ENCODE measurements at regions not wholly inside any gene's neighbourhood (a gene's known extent, or its start where the extent isn't known, plus 50 kb on each side); places are given as distances from the start of the nearest gene placed in this dataset.
"Not testable (repeated sequence)": the region's sequence is repeated elsewhere in the genome, so short reads cannot be mapped to it uniquely, and the experiment has no call there.

GRCh38 chr10:33655921-33656320 lies 321.5 kb upstream of the NRP1 start:
- DNase-seq (ENCODE audit: low read depth): no peak

GRCh38 chr10:33655165-33655815 lies 320.8 kb upstream of the NRP1 start:
- no peak for DNase-seq (ENCODE audit: low read depth)

- peak; percentile 75 for DNase-seq (ENCODE audit: low read depth)
Measured at GRCh38 chr10:33653584-33654367, 319.3 kb upstream of the NRP1 start.

- no peak for DNase-seq (ENCODE audit: low read depth)
Measured at GRCh38 chr10:33652870-33653269, 318.4 kb upstream of the NRP1 start.

- DNase-seq (ENCODE audit: low read depth): not testable (repeated sequence)
Measured at GRCh38 chr10:33650131-33650530, 315.7 kb upstream of the NRP1 start.

GRCh38 chr10:33643042-33643441 lies 308.6 kb upstream of the NRP1 start:
- DNase-seq (ENCODE audit: low read depth): no peak

GRCh38 chr10:33638891-33639290 lies 304.4 kb upstream of the NRP1 start:
- DNase-seq (ENCODE audit: low read depth): no peak

- DNase-seq (ENCODE audit: low read depth): no peak
Measured at GRCh38 chr10:33638374-33638773, 303.9 kb upstream of the NRP1 start.

GRCh38 chr10:33635967-33636515 lies 301.6 kb upstream of the NRP1 start:
- DNase-seq (ENCODE audit: low read depth): no peak

- no peak for DNase-seq (ENCODE audit: low read depth)
Measured at GRCh38 chr10:33632432-33632831, 298.0 kb upstream of the NRP1 start.

GRCh38 chr10:33631991-33632390 lies 297.5 kb upstream of the NRP1 start:
- DNase-seq (ENCODE audit: low read depth): no peak

- no peak for DNase-seq (ENCODE audit: low read depth)
Measured at GRCh38 chr10:33630761-33631160, 296.3 kb upstream of the NRP1 start.

GRCh38 chr10:33627611-33628010 lies 293.1 kb upstream of the NRP1 start:
- no peak for DNase-seq (ENCODE audit: low read depth)

GRCh38 chr10:33626798-33627466 lies 292.5 kb upstream of the NRP1 start:
- DNase-seq (ENCODE audit: low read depth): no peak

- no peak for DNase-seq (ENCODE audit: low read depth)
Measured at GRCh38 chr10:33623669-33624068, 289.2 kb upstream of the NRP1 start.

GRCh38 chr10:33621101-33621500 lies 286.6 kb upstream of the NRP1 start:
- DNase-seq (ENCODE audit: low read depth): no peak

- no peak for DNase-seq (ENCODE audit: low read depth)
Measured at GRCh38 chr10:33618196-33618595, 283.7 kb upstream of the NRP1 start.

GRCh38 chr10:33617381-33618080 lies 283.1 kb upstream of the NRP1 start:
- no peak for DNase-seq (ENCODE audit: low read depth)

GRCh38 chr10:33616956-33617355 lies 282.5 kb upstream of the NRP1 start:
- DNase-seq (ENCODE audit: low read depth): no peak

- peak; percentile 68 for DNase-seq (ENCODE audit: low read depth)
Measured at GRCh38 chr10:33612551-33612950, 278.1 kb upstream of the NRP1 start.

- peak; percentile 50 for DNase-seq (ENCODE audit: low read depth)
Measured at GRCh38 chr10:33612116-33612515, 277.6 kb upstream of the NRP1 start.

- no peak for DNase-seq (ENCODE audit: low read depth)
Measured at GRCh38 chr10:33611423-33611822, 277.0 kb upstream of the NRP1 start.

All from GM04504 (cell line).